Lower leg skin (tissue), 3 donors: ENCODE measurements at regions not wholly inside any gene's neighbourhood (a gene's known extent, or its start where the extent isn't known, plus 50 kb on each side); places are given as distances from the start of the nearest gene placed in this dataset.

Experiments
- CTCF ChIP-seq, 3 donors: fragments of 450-650 bp; IDR thresholded peaks; one replicate each; pipeline ENCODE4 v1.5.1; 2016; ENCODE audit warnings: antibody characterized with exemption in 3 of 3, mild to moderate bottlenecking in 3 of 3, moderate library complexity in 2 of 3
- POLR2A ChIP-seq, 2 donors: fragments of 450-650 bp; IDR thresholded peaks; one replicate each; pipeline ENCODE4 v1.6.1; 2016 to 2017; ENCODE audit warnings: antibody characterized with exemption in 2 of 2, mild to moderate bottlenecking in 1 of 2, moderate library complexity in 1 of 2

DNA sequence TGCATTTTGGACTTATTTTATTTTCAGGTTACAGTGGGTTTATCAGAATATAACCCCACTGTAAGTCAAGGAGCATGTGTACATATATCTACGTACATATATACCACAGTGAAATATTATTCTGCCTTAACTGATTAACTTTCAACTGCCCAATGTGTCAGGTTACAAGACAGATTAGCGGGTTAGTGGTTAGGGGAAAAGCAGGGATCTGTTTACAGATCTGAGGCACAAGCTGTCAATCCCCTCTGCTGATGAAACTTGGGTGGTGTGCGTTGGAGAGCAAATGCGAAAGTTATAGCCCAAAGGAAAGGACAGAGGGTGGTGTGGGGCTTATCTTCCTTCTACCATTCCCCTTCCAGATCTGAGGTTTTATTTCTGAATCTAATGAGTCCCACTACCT lies 238.2 kb upstream of the KCNK2 start:
- TF ChIP-seq CTCF (IDR thresholded peaks at IDR 0.05) (no peak), POLR2A (IDR thresholded peaks at IDR 0.05) (no peak)
